ENCODE measurements at regions not wholly inside any gene's neighbourhood (a gene's known extent, or its start where the extent isn't known, plus 50 kb on each side); places are given as distances from the start of the nearest gene placed in this dataset.

DNA sequence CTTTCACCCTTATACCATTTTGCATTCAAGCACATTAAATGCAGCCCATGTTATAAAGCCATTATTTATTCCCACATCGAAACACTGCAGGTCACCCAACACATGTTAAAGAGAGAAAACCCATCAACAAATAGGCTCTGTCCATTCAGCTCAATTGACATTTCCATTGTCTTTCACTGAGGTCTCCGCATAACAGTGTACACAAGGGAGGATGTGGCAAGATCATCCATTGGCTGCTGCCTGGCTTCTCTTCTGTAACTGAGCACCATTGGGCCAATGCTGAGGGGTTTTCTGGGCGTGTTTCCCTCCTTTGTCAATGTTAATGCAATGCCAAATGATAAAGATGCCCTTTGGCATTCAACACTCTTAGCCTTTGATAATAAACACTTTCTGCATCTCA, 278.1 kb upstream of the SP4 start:
- DNase-seq: no peak

DNA sequence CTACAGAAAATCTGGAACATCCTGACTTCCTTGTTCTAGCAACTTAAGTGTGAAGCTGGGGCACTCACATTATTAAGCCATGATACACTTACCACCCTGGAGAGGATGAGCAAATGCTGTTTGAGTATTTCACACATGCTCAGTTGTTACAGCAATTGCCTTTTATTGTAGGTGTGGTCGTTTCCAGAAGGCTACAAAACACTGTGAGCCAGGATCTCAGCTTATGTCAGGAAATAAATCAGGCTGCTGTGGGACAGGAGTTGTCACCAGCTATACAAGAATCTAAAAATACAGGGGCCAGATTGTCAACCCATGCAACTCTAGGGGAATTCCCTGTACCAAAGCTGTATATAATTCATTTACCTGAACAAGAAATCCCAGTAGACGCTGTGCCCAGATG, 273.3 kb upstream of the SP4 start:
- no peak for DNase-seq

DNA sequence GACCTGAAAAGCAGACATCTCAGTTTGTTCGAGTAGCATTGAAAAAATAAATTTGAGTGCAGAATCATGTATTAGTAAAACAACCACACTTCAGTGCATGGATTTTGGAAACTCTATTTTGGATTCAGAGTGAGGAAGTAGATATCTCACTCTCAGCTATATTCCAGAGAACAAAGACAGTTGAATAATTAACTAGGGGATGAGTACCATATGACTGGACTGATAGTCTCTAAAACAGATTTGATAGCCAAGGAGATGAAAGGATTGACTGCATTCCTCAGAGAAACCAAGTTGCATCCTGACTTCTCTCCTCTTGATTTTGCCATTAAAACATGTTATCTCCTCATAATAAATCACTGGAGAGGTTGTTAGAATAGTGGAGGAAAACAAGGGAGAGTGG, 268.4 kb upstream of the SP4 start:
- no peak for DNase-seq

DNA sequence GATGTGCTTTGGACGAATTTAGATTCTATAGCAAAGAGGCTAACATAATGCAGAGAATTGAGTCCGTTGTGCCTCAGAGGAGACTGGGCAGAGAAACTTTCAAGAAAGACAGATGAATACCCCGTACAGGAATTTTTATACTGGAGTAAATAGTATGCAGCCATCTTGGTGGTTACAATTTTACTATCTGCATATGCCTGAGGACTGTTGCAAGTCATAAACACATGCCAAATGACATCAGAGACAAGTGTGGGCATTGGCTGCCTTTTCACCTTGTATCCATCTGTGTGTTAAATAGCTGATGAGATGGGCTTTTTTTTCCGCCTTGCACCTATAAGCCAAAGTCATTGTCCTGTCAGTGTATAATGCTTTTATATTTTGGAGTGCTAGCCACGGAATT, 267.5 kb upstream of the SP4 start:
- no peak for DNase-seq

DNA sequence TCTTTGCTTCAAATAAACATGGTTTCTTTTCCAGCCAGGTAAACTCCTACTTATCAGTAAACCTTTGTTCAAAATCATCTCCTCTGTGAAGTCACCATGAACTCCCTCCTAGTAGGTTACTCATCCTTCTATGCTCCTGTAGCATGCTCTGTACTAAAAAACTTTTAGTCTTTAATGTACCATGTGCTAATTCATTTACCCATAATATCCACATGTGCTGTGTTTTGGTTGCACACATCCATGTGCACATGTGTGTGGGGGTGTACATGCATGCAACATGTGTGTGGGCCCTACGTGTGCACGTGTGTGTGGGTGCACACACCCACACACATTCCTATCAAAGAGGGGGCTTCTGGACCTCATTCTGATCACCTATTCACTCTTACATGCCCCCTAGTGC, 259.9 kb upstream of the SP4 start:
- DNase-seq: no peak

DNA sequence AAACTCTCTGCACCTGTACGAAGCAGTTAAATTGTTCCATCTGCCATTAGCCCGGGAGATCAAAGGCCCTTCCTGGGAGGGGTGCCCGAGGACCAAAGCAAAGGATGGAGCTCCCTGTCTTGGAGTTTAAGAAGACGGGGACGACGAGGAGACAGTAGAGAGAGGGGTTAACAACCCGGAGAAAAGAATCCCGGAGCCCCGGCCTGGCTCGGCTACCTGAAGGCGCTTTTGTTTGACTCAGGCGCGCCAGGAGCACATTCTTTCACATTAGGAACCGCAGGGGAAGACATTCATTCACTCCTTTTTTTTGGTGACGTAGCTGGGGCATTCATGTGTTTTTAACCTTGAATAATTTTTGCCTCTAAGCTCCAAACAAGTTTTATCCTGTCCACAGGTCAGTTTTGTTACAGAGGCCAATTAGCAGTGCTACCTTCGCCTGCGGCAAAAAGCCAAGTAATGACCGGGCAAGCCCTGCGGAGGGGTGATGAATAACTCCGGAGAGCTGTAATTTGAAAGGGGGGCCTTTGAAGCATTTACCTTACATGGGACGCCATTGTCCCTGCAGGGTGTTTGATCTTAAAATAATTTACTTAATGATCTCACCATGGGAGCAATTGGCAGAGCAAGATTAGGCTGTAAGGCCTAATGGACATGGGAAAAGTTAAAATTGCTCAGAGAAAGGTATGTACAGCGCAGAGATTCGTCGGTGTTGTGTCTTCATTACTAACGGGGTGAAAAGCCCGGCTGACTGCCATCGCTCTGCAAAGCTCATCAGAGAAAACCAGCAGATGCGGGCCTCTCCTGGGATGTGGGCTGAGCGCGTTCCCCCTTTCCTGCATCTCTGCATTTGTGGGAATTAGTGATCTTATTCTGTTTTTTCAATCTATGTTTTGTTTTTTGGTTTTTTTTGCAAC, 258.0 kb upstream of the SP4 start:
- no peak for DNase-seq

DNA sequence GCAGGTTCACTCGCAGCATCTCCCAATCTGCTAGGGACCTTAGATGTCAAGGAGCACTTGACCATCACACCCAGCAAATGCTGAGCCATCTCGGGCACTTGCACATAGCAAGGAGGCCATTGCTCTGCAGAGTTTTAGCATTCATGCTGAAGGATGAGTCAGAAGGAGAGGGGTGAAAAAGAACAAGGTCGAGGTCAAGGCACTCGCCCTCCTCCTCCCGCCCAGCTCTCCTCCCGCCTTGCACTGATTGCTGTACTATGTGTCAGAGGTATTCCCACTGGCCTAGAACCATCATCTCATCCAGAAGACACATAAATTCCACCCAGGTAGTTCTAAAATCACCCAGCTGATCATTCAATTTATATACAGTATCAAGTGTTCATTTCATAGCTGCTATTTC, 255.1 kb upstream of the SP4 start:
- no peak for DNase-seq

DNA sequence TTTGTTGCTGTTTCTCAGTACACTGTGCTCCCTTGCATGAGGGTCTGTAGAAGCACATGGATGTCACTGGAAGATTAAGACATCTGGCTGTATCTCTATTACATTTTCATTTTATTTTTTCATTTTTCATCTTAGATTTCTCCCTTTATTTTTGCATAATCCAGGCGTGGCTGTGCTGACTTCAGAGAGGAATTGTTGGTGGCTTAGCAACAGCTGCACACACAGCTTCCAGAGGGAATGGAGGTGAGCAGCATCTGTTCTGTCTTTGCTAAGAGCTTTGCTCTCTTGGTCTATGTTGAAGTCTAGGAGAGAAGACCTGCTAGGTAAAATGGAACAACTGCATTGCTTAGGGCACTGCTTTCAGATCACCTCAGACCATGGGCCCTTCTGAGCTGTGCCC, 254.4 kb upstream of the SP4 start:
- no peak for DNase-seq

DNA sequence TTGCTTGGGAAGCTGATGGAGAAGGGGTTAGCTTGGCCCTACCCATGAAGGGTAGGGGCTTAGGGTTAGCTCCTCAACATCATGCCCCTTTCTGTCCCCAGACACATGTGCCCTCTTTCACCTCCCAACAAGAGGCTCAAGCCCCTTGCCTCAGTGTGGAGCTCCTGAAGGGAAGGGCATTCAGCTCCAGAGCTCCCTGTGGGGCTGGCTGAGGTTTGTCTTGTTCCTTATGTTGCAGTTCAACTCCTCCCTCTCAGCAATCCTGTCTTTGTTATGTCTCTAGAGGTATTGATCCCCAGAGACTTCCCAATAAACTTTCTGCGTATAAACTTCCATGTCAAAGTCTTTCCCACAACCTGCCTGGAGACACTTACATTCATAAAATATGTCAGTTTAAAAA, 252.2 kb upstream of the SP4 start:
- no peak for DNase-seq

DNA sequence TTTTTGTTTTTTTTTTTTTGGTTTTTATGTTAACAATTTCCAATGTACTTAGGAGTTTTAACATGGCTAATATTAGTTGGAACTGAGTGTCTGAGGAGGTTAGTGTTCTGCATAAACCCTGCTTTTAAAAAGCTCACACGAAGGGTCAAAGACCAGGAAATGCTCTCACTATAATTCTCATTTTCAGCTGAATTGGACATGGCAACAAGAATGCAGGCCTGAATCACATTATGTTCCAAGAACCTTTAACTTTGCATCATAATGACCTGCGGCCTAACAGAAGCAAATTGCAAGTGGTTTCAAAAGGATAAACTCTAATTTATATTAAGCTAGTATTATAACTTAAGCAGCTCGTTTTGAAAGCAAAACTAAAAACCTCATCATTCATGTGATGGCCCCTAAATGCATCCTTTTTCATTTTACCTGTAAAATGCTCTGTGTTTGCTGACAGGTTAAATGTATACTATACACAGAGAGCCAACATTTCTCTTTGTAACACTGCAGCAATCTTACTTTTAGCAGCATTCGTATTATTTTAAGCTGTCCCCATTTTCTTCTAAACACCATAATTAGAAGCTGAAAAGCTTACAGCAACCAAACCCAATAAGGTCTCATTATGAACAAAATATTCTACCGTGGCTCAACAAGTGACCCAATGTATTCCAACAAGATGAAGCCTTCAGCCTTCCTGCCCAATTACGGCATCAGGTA, 242.8 kb upstream of the SP4 start:
- no peak for DNase-seq

DNA sequence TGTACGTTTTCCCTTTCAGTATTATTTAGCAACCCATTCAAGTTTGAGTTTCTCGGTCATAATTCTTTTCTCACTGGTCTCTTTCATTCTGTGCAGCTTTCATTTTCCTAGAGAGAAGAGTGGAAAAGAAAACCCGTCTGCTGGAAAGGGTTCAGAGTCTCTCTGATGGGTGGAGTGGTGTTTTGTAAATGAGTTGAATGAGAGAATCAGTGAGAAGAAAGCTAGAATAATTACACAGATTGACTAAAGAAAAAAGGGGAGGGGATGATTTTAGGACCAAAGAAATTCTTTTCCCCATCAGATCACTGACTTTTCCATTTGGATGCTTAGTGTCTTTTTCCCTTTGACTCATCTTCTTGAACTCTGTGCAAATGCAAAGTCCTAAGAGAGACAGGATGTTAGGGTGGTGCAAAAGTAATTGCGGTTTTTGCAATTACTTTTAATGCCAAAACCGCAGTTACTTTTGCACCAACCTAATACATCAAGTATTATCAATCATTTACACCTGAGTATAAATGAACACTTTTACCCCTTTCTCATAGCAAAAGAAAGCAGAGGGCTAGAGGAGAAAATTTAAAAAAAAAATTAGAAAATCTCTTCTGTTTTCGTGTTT, 242.1 kb upstream of the SP4 start:
- no peak for DNase-seq

DNA sequence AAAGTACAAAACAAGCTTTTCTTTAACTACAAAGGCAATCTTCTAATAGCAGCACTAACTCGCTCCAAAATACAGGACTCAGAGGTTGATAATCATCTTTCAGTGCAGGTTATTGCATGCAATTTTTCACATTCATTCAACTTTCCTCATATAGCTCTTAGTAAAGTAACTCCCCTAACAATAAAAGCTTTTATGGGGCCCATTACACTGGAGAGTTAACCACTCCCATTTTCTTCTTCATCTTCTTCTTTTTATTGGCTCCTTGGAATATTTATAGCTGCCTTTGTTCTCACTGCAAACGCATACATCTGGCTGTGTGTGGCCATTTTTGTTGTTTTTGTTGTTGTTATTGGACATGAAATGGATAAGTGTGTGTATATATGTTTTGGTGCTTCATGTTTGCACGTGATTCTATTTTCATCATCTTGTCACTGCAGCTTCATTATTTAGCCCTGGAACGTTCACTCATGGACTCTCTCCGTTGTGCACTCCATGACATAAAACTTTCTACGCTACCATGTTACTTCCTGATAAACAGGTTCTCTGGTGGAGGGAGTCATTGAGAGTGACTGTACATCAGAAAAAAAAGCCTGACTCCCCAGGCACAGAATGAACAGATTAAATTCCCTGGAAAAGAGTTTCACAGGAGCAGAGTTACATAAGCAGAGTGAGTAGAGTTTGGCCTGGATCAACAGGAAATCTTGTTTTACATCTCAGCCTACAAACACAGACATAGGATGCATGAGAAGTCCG, 236.4 kb upstream of the SP4 start:
- no peak for DNase-seq

DNA sequence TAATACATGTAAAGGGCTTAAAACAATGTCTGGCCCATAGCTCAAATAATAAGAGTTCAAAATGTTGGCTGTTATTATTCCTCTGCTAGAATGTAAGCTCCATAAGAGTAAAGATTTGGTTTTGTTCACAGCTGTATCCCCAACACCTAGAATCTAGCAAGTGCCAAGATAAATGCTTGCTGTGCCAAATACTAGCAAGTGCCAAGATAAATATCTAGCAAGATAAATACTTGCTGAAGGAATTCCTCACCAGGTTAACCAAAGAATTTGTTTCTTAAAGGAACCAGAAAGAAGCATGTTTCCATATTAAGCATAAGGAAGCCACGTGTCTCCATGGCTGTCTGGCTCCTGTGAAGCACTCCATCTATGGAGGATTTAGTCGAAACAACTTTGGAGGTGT, 235.2 kb upstream of the SP4 start:
- no peak for DNase-seq

DNA sequence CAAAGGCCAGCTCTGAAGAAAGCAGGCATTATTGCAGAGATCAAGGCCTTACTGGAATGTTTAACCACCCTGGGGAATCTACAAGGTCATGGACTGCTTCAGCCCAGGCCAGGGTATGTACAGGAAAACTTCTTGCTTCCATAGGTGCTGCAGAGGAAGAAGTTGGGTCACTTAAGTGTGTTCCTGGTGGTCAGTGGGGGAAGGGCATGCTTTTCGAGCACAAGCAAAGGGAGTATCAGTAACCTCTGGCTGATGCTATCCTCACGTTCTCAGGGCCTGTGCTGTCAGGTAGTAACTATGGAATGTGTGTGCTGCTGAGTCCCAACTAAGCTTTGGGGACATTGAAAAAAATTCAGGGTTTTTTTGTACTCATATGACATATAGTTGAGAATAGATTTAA, 234.0 kb upstream of the SP4 start:
- no peak for DNase-seq

DNA sequence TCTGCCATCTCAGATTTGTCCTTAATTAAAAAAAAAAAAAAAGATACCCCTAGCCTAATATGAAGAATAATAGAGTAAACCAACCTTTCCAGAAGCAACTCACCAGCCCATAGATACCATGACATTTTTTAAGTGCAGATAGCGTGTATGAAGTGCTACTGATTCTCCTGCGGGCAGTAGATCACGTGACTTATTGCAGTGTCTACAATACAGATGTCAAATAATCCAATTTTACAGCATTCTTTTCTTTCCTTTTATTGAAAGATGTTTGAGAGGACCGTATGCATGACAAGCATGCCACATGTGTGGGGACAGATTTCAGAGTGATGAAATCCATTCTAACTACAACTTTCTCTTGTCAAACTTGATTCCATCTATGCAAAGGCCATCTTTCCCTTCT, 232.9 kb upstream of the SP4 start:
- no peak for DNase-seq

DNA sequence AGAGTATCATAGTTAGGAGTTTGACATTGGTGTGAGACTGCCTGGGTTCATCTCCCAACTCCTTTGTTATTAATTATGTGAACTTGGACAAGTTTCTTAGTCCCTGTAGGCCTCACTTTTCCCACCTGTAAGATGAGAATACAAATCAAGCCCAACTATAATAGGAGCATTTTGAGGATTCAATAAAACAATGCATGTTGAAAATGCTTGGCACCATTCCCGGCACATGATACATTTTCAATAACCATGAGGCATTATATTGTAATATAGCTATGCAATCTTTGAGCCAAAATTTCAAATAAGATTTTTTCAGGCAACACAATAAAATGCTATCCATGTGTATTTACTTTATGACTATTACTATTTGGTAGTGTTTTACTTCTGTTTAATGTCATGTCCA, 229.0 kb upstream of the SP4 start:
- DNase-seq: no peak

DNA sequence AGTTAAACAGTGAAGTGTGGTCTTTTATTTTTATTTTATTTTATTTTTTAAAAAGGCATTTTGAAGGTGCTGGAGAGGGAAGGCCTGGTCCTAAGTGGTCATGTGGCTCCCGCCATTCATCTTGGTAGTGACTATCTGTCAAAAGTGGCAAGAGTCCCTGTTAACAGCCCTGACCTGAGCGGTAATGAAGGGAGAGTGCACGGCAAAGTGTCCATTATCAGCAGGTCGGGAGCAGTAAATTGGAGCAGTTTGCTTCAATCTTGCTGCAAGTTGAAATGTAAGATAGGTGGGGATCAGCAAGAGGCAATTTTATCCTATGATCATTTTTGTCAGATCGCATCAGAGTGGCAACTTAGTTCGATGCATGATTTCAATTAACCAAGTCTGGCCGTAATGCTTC, 227.4 kb upstream of the SP4 start:
- no peak for DNase-seq

DNA sequence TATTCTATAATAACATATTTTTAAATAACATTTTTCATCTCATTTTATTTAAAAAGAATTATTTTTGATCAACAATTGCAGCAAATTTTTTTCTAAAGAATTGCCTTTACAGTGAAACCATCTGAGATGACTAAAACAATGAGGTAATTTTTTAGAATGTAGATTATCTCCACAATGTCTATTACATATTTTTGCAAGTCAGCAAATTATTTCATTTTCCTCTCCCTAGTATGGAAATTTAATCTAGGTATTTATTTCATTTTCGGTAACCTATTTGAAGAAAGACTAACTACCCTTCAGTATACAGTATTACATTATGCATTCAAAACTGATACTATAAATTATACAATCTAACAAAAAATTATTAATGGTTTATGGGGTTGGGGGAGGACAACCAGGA, 213.2 kb upstream of the SP4 start:
- no peak for DNase-seq

DNA sequence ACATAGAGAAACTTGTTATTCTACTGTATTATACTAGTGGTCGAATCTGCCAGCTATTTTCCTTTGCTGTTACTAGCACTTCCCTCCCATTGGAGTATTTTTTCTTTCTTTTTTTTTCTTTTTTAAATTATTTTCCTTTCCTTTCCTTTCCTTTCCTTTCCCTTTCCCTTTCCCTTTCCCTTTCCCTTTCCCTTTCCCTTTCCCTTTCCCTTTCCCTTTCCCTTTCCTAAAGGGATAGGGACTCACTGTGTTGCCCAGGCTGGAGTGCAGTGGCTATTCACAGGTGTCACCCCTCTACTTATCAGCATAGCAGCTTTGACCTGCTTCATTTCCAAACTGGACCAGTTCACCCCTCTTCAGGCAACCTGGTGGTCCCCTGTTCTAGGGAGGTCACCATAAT, 212.6 kb upstream of the SP4 start:
- no peak for DNase-seq

DNA sequence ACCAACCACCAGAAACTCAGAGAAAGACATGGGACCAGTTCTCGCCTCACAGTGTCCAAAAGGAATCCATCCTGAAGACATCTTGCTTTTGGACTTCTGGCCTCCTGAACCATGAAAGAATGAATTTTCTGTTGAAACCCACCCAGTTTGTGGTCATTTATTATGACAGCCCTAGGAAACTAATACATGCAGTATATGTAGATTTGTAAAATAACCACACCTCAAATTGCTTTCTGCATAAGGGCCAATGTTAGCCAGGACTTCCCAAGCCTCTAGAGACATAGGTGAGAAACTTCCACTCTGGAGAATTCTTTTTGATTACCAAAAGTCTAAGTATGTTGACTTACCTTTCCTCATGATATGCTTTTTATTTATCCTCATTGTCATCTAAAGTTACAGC, 210.5 kb upstream of the SP4 start:
- DNase-seq: no peak

DNA sequence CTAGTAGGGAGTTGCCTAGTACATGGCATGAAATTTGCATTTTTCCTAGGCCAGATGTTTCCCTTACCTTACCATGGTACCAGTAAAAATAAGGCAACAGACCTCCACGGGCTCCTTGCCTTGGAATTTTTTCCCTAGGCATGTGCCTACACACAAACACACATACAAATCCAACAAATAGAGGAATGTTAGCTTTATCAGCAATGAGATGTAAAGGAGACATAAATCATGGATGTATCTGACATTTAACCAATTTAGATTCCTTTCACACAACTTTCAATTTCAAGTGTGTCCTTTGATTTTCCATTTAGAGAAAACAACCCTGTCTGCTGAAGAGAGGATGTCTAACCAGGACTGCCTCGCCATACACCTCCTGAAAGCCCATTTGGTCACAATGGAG, 209.7 kb upstream of the SP4 start:
- DNase-seq: no peak

DNA sequence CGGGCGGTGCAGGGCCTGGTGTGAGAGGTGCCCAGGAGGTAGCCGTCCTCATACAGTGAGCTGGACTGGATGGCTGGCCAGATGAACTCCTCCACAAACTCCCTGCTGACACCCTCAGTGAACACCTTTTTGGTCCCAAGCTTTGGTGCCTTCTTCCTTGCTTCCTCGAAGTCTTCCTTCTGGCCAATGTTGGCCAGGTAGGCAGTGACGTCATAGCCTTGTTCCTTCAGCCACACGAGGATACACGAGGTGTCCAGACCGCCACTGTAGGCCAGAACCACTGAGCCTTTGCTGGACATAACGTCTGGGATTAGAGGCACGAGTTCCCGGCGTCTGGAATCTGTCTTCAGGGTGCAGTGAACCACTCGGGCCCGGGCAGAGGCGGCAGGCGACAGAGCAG, 206.8 kb upstream of the SP4 start:
- no peak for DNase-seq

DNA sequence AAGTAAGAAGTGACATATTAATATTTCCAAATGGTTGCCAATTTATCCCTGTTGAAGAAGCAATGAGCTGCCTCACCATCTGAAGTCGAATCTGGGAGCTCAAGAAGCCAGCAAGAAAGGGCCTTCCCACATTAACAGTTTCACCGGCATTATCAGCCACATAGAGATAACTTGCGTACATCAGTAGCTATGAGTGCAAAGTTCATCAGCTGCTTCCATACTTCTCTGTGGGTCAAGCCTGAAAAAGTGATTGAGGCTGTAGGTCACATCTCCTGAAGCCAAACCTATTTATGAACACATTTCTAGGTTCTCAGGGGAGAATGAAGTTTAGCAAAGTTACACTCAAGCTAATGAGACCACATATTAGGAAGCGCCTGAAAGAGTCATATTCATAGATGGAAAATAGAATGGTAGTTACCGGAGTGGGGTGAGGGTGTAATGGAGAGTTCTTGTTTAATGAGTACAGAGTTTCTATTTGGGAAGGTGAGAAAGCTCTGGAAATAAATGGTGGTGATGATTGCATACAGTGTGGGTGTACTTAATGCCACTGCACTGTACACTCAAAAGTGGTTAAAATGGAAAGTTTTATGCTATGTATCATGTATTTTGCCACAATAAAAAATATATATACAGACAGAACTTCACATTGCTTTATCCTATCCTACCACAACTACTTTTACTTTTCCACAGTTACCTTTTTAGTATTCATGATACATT, 189.3 kb upstream of the SP4 start:
- no peak for DNase-seq

Measured in NCI-H510A (cell line).